GM12873 (cell line): ENCODE measurements at regions not wholly inside any gene's neighbourhood (a gene's known extent, or its start where the extent isn't known, plus 50 kb on each side); places are given as distances from the start of the nearest gene placed in this dataset.

Experiments
- CTCF ChIP-seq: IDR thresholded peaks from 2 replicates; pipeline ENCODE4 v1.5.1; 2012; ENCODE audit warnings: low read depth, mild to moderate bottlenecking, moderate library complexity, low read length, control low read depth; ENCODE audit not compliant: insufficient read depth; ENCODE audit errors: missing control alignments

GRCh38 chr3:153652076-153652475 lies 469.1 kb upstream of the ARHGEF26 start:
- no peak for TF ChIP-seq CTCF

- no peak for TF ChIP-seq CTCF
These were observed 464.1 kb upstream of the ARHGEF26 start for GRCh38 chr3:153657046-153657445.

DNA sequence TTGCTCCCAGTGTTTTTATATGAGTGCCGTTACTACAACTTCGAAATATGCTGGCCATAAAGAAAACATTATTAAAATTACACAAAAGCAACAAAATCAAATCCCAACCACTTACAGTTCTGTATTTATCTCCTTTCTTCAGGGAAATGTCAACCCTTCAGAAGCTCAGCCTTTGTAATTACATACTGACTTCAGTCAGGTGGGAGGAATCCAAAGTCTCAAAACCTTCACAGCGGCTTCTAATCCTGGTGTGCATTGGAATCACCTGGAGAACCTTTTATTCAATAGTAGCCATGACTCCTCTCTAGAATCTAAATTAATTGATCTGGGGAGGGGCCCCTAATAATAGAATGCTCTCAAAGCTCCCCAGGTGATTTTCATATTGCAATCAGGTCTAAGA lies 463.7 kb upstream of the ARHGEF26 start:
- TF ChIP-seq CTCF, result no peak

DNA sequence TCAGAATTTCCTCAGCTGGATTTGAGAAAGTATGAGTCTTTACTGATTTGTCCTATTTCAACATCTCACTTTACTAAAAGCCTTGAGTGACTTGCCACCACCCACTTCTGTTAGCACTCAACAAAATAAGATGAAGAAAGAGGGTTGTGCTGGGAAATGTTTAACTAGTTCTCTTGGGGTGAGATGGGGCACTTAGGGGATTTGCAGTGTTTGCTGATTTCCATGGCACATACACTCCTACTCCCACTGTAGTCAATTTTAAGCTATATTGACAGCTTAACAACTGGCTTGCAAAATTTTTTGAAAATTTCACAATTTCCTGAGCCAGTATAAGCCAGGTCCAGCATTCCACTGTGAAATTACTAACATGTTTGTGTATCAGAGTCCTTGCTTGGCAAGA lies 463.1 kb upstream of the ARHGEF26 start:
- no peak for TF ChIP-seq CTCF

DNA sequence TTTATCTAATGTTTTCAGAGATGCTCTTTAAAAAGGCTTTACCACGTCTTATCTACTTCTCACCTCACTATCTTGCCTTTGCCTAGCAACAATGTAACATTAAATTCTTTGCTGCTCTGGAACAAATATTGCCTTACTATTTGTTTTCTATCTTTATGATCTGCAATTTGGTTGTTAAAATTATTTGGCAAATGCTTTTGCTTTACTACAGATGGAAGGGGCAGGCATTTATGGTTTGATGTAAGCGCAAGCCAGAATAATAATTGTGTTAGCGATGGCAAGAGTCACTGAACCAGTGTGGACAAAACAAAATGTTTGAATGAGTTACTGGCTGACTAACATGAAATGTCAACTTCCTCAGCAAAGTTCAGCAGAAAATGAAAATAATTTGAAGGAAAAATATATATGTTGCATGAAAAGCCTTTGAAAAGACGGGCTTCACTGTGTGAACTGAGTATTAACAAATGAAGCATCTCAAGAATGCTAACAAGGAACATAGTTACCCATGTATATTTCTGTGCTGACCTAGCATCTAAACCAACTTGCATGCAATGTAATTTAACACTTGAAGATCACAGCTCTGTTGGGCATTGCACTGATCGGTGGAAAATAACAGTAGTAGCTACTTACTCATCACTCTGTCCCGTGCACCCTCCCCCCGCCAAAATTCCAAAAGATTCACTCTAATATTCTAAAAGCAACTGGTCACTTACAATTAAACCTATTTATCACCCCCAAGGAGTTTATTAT lies 454.0 kb upstream of the ARHGEF26 start:
- no peak for TF ChIP-seq CTCF

- TF ChIP-seq CTCF, result no peak
These were observed 451.7 kb upstream of the ARHGEF26 start for GRCh38 chr3:153669527-153669926.

DNA sequence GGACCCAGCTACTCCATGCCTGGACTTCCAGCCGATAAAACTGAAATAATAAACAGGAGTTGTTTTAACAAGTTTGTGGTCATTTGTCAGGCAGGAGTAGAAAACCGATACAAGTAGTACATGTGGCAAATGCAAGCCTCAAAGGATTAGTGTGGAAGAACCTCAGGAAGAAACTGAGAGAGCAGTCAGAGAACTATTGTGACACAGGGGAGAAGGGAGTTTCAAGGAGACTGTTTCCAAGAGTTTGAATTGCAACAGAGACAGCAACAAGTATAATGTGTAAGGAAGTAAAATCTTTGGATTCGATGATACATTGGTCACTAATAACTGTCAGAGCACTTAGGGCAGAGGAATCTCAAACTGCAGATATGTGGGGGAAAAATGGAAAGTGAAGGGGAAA lies 450.6 kb upstream of the ARHGEF26 start:
- no peak for TF ChIP-seq CTCF
